Liver (tissue), 3 donors: ENCODE measurements at regions not wholly inside any gene's neighbourhood (a gene's known extent, or its start where the extent isn't known, plus 50 kb on each side); places are given as distances from the start of the nearest gene placed in this dataset.

Experiments
- CTCF ChIP-seq: fragments of 150-350 bp; IDR thresholded peaks from 2 replicates; pipeline ENCODE4 v1.5.1; 2017; ENCODE audit warnings: improper control_type of control experiment, low read depth, low read length; ENCODE audit not compliant: missing input control
- FOXA2 ChIP-seq: IDR thresholded peaks from 2 replicates; pipeline ENCODE4 v1.6.1; 2016; ENCODE audit warnings: antibody characterized with exemption
- RAD21 ChIP-seq, 2 donors: IDR thresholded peaks; 2 replicates each; pipeline ENCODE4 v1.6.1; 2016; ENCODE audit warnings: antibody characterized with exemption in 2 of 2, mild to moderate bottlenecking in 2 of 2
- TF ChIP-seq, protein P1 (sequence below): IDR thresholded peaks from 2 replicates; pipeline ENCODE4 v1.6.1; 2016; ENCODE audit warnings: antibody characterized with exemption
- TF ChIP-seq, protein P2 (sequence below): IDR thresholded peaks from 2 replicates; pipeline ENCODE4 v1.6.1; 2016; ENCODE audit warnings: antibody characterized with exemption
- donor health status: healthy.
- donor health status: healthy.

DNA sequence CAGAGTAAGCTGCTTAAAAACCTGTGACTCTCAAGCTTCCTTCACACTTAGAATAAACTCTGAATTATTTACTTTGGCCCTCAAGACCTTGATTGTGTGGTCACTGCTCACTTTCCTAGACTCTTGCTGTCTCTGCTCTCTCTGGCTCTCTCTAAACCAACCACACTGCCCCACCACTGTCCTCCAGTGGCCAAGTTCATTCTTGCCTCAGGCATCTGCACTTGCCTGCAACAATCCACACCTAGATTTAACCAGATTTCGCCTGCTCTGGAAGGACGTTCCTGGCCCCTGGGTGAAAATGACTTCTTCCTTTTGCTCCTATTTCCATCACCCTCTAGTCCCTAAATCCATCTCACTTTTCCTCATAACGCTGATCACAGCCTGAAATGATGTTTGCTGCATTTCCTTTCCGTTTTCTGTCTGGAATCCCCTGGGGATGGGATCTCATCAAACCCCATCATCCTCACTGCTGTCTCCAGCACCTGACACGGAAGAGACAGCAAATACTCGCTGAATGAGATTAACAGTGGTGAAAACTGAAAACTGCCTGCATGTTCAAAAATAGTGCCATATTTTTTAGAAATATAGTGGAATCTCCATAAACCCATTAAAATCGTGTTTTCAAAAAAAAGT is 232.6 kb downstream of the UQCRFS1 start:
- TF ChIP-seq CTCF = no peak
- TF ChIP-seq, protein P1, sequence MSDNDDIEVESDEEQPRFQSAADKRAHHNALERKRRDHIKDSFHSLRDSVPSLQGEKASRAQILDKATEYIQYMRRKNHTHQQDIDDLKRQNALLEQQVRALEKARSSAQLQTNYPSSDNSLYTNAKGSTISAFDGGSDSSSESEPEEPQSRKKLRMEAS = no peak
- no peak for TF ChIP-seq FOXA2
- TF ChIP-seq, protein P2, sequence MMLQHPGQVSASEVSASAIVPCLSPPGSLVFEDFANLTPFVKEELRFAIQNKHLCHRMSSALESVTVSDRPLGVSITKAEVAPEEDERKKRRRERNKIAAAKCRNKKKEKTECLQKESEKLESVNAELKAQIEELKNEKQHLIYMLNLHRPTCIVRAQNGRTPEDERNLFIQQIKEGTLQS = no peak
- TF ChIP-seq RAD21 (IDR thresholded peaks at IDR 0.05) = no peak
